Brain microvascular endothelial cell (primary cell): ENCODE measurements at regions not wholly inside any gene's neighbourhood (a gene's known extent, or its start where the extent isn't known, plus 50 kb on each side); places are given as distances from the start of the nearest gene placed in this dataset.

Experiments
- DNase-seq: peaks from one replicate; pipeline ENCODE4 v3.0.0-alpha.2; 2020
- H3K27ac ChIP-seq: fragments of 250-450 bp; sonication (Bioruptor Pico); 2 replicates; pipeline ENCODE4 v1.5.1; 2020; ENCODE audit warnings: mild to moderate bottlenecking, moderate library complexity
- H3K27me3 ChIP-seq: fragments of 250-450 bp; sonication (Bioruptor Pico); replicated peaks from 2 replicates; pipeline ENCODE4 v1.5.1; 2020; ENCODE audit warnings: mild to moderate bottlenecking
- H3K36me3 ChIP-seq: fragments of 250-450 bp; sonication (Bioruptor Pico); replicated peaks from 2 replicates; pipeline ENCODE4 v1.5.1; 2020; ENCODE audit warnings: mild to moderate bottlenecking
- H3K4me3 ChIP-seq: 2 replicates; pipeline ENCODE4 v1.5.1; 2011; ENCODE audit warnings: low read depth, mild to moderate bottlenecking, control low read depth, low read length, moderate library complexity
- CTCF ChIP-seq: IDR thresholded peaks from 2 replicates; pipeline ENCODE4 v1.5.1; 2011; ENCODE audit warnings: low read depth, mild to moderate bottlenecking, moderate library complexity, low read length, control low read depth, inconsistent platforms; ENCODE audit errors: missing control alignments
- in situ Hi-C: cut with HindIII; loops from 2 replicates; pipeline ENCODE4 v1.10.0; 2017; ENCODE audit warnings: low sequenced_read_pairs, low pct_ligation_motif_present

- TF ChIP-seq CTCF: no peak
- H3K27me3 ChIP-seq: no peaks in the 10 kb centered on the region
- no peak overlapping the region for H3K27ac ChIP-seq
- H3K4me3 ChIP-seq: no peak overlapping the region
- in situ Hi-C loops: no loop called here
- no peak for DNase-seq
- H3K36me3 ChIP-seq: no peaks in the 10 kb centered on the region
These were observed 162.7 kb downstream of the SHOX start for GRCh38 chrX:793216-793770.

GRCh38 chrX:791479-792034, 161.0 kb downstream of the SHOX start:
- in situ Hi-C loops: no loop called here
- DNase-seq: no peak
- TF ChIP-seq CTCF: no peak
- no peak overlapping the region for H3K4me3 ChIP-seq
- H3K36me3 ChIP-seq: no peaks in the 10 kb centered on the region
- no peak overlapping the region for H3K27ac ChIP-seq
- H3K27me3 ChIP-seq: no peaks in the 10 kb centered on the region

DNA sequence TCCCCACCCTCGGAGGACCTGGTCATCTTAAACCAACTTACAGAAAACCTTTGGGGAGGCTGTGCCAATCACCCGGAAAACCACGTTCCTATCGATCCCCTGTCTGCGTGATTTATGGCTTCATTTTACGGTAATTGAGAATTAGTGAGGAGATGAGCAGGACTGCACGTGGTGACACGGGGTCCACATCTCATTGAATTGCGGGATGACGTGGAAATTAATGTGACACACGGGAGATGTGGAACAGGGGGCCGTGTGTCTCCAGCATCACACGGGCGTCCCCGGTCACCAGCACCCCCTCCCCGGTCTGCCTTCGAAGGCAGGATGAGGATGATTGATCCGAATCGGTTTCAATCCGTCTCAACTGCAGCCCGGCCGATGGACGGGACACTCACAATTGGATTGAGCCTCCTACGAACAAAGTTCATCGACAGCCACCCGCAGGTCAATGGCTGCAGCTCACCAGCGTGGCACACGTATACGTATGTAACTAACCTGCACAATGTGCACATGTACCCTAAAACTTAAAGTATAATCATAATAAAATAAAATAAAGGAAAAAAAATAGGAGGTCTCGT, 160.3 kb downstream of the SHOX start:
- no peaks in the 10 kb centered on the region for H3K27me3 ChIP-seq
- H3K4me3 ChIP-seq: no peak overlapping the region
- H3K27ac ChIP-seq: no peak overlapping the region
- no peaks in the 10 kb centered on the region for H3K36me3 ChIP-seq
- DNase-seq: no peak
- TF ChIP-seq CTCF: no peak
- in situ Hi-C loops: no loop called here

- Histone ChIP-seq H3K4me3 (no peak overlapping the region), H3K27me3 (no peaks in the 10 kb centered on the region), H3K36me3 (no peaks in the 10 kb centered on the region), H3K27ac (no peak overlapping the region)
- no peak for TF ChIP-seq CTCF
- DNase-seq: no peak
- in situ Hi-C loops: no loop called here
These were observed 159.5 kb downstream of the SHOX start for GRCh38 chrX:790041-790506.

GRCh38 chrX:789096-789495, 158.5 kb downstream of the SHOX start:
- Histone ChIP-seq H3K27me3 (no peaks in the 10 kb centered on the region), H3K36me3 (no peaks in the 10 kb centered on the region), H3K27ac (no peak overlapping the region), H3K4me3 (no peak overlapping the region)
- in situ Hi-C loops: no loop called here
- no peak for DNase-seq
- no peak for TF ChIP-seq CTCF

DNA sequence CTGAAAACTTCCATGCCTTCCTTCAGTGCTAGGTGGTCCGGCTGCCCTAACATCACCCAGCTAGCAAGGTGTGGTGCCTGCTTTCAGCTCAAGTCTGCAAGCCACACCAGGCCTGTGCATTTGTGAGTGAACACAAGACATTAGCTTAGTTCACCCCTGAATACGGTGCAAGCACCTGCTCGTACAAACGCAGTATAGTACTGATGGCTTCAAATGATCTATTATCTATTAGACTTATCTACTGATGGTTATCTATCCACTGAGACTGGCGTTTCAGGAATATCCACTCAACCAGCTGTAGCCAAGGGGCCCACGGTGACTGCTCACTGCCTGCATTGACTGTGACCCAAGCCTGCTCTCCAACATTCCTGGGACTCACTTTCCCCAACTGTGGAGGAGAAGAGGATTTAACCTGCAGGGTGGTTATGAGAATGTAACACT, 155.9 kb downstream of the SHOX start:
- in situ Hi-C loops: no loop called here
- H3K27ac ChIP-seq: no peak overlapping the region
- H3K27me3 ChIP-seq: no peaks in the 10 kb centered on the region
- no peak overlapping the region for H3K4me3 ChIP-seq
- no peaks in the 10 kb centered on the region for H3K36me3 ChIP-seq
- no peak for TF ChIP-seq CTCF
- DNase-seq: no peak
